ENCODE measurements at regions not wholly inside any gene's neighbourhood (a gene's known extent, or its start where the extent isn't known, plus 50 kb on each side); places are given as distances from the start of the nearest gene placed in this dataset.

DNA sequence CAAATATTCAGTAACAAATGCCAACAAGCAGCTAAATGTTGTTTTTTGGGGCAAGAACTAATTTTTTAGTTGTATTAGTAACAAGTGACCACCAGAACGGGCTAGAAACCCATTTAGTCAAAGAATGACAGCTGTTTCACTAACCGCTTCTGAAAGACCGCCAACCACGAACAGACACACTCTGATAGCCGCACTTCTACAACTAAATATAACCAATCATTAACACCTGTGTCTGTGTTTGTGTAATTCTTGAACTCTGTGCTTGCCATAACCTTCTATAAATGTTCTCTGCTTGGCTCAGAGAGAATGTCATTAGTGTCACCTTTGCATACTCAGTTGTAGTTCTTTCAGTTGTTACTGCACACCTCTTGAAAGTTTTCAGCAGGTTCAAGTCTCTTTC, 526.3 kb upstream of the LRRTM1 start:
- no peak for TF ChIP-seq CTCF (IDR thresholded peaks at IDR 0.05)
- TF ChIP-seq POLR2A (IDR thresholded peaks at IDR 0.05) = no peak
